ENCODE measurements at regions not wholly inside any gene's neighbourhood (a gene's known extent, or its start where the extent isn't known, plus 50 kb on each side); places are given as distances from the start of the nearest gene placed in this dataset.

DNA sequence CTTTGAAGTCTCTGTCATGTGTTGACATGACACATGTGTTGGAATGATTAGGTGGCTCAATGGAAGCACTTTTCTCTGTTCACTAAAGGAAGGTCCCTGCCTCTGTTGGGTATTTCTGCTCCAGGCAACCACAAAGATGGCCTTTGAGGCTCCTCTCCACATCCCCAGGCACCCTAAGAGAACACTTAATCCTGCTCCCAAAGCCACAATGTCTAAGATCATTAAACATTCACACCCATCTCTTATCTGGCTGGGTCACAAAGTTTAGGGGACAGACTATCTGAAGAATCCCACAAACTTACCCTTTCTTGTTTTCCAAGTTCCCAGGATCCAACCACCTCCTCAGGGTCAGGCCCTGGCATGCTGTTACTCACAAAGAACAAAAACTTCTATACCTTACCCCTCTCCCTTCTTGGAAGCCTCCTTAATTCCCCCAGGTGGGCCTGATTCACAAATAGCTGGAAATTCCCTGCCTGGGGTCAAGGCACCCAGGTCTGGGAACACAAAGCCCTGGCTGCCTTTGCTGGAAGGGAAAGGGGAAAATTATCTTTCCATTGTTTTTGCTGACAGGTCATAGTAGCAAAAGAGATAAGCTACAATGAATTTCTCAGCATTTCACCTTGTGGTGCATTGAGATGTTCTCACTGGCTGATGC lies 333.7 kb downstream of the PCNX1 start:
- no peaks in the 10 kb centered on the region for H3F3A ChIP-seq (ENCODE audit: insufficient read depth, low read length, poor library complexity, severe bottlenecking)
- H2AFZ ChIP-seq (ENCODE audit: low read depth, low read length): no peak overlapping the region
- H3K9ac ChIP-seq (ENCODE audit: low read length): no peak overlapping the region
- no peak overlapping the region for H3K4me2 ChIP-seq (ENCODE audit: low read length)
- H4K20me1 ChIP-seq (ENCODE audit: insufficient read depth): no peaks in the 10 kb centered on the region
- H3K36me3 ChIP-seq (ENCODE audit: insufficient read depth, low read length): no peaks in the 10 kb centered on the region
- no peak overlapping the region for H3K4me3 ChIP-seq (ENCODE audit: low read length)
- no peaks in the 10 kb centered on the region for H3K27me3 ChIP-seq (ENCODE audit: insufficient read depth, low read depth, low read length)
- H3K79me2 ChIP-seq (replicated peaks; ENCODE audit: insufficient read depth, low read length): no peaks in the 10 kb centered on the region
- no peak overlapping the region for H3K27ac ChIP-seq (ENCODE audit: low read length)
- H3K9me3 ChIP-seq (ENCODE audit: low read length): no peaks in the 10 kb centered on the region
- TF ChIP-seq, protein P1, sequence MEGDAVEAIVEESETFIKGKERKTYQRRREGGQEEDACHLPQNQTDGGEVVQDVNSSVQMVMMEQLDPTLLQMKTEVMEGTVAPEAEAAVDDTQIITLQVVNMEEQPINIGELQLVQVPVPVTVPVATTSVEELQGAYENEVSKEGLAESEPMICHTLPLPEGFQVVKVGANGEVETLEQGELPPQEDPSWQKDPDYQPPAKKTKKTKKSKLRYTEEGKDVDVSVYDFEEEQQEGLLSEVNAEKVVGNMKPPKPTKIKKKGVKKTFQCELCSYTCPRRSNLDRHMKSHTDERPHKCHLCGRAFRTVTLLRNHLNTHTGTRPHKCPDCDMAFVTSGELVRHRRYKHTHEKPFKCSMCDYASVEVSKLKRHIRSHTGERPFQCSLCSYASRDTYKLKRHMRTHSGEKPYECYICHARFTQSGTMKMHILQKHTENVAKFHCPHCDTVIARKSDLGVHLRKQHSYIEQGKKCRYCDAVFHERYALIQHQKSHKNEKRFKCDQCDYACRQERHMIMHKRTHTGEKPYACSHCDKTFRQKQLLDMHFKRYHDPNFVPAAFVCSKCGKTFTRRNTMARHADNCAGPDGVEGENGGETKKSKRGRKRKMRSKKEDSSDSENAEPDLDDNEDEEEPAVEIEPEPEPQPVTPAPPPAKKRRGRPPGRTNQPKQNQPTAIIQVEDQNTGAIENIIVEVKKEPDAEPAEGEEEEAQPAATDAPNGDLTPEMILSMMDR (IDR thresholded peaks at IDR 0.05; ENCODE audit: poor library complexity, severe bottlenecking): no peak
- TF ChIP-seq RAD21 (conservative IDR thresholded peaks at IDR 0.05): no peak
- TF ChIP-seq EP300 (conservative IDR thresholded peaks at IDR 0.05; ENCODE audit: poor library complexity, severe bottlenecking): no peak
- no peak for TF ChIP-seq SMC3 (conservative IDR thresholded peaks at IDR 0.05; ENCODE audit: poor library complexity)
- TF ChIP-seq EZH2 (IDR thresholded peaks at IDR 0.05; ENCODE audit: borderline replicate concordance, insufficient read depth, low read length, poor library complexity, severe bottlenecking): no peak
- TF ChIP-seq POLR2AphosphoS5 (IDR thresholded peaks at IDR 0.05): no peak
- TF ChIP-seq MXI1 (conservative IDR thresholded peaks at IDR 0.05; ENCODE audit: poor library complexity, severe bottlenecking): no peak
- TF ChIP-seq, protein P2, sequence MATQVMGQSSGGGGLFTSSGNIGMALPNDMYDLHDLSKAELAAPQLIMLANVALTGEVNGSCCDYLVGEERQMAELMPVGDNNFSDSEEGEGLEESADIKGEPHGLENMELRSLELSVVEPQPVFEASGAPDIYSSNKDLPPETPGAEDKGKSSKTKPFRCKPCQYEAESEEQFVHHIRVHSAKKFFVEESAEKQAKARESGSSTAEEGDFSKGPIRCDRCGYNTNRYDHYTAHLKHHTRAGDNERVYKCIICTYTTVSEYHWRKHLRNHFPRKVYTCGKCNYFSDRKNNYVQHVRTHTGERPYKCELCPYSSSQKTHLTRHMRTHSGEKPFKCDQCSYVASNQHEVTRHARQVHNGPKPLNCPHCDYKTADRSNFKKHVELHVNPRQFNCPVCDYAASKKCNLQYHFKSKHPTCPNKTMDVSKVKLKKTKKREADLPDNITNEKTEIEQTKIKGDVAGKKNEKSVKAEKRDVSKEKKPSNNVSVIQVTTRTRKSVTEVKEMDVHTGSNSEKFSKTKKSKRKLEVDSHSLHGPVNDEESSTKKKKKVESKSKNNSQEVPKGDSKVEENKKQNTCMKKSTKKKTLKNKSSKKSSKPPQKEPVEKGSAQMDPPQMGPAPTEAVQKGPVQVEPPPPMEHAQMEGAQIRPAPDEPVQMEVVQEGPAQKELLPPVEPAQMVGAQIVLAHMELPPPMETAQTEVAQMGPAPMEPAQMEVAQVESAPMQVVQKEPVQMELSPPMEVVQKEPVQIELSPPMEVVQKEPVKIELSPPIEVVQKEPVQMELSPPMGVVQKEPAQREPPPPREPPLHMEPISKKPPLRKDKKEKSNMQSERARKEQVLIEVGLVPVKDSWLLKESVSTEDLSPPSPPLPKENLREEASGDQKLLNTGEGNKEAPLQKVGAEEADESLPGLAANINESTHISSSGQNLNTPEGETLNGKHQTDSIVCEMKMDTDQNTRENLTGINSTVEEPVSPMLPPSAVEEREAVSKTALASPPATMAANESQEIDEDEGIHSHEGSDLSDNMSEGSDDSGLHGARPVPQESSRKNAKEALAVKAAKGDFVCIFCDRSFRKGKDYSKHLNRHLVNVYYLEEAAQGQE (IDR thresholded peaks at IDR 0.05; ENCODE audit: borderline replicate concordance): no peak
- no peak for TF ChIP-seq TAF1 (IDR thresholded peaks at IDR 0.05; ENCODE audit: low read depth)
- no peaks in the 10 kb centered on the region for H3K9me2 ChIP-seq (ENCODE audit: insufficient read depth, low read length)

DNA sequence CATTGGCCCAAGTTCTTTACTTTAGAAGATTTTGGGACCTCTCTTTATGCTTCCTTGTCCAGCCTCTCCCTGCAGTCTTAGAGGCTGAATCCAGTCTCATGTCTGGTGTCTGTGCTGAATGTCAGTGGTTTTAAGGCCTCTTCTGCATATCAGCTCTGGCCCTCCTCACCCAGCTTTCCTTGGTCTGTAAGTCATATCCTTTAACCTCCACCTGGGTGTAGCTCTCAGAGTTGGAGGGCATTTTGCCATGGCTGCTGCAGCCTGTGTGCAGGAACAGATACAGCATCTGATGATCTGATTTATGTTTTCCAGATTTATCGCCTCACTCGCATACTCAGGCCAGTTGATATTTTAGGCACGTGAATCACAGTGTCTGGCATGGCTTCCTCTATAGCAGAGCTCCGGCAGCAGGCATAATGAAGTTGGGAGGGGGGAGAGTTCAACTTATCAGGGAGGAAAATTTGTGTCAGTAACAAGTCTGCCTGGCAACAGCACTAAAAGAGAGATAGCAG lies 335.0 kb downstream of the PCNX1 start:
- H3K4me3 ChIP-seq (ENCODE audit: low read length): no peak overlapping the region
- TF ChIP-seq RAD21 (conservative IDR thresholded peaks at IDR 0.05) (no peak), EP300 (conservative IDR thresholded peaks at IDR 0.05; ENCODE audit: poor library complexity, severe bottlenecking) (no peak), MXI1 (conservative IDR thresholded peaks at IDR 0.05; ENCODE audit: poor library complexity, severe bottlenecking) (no peak), SMC3 (conservative IDR thresholded peaks at IDR 0.05; ENCODE audit: poor library complexity) (no peak), EZH2 (IDR thresholded peaks at IDR 0.05; ENCODE audit: borderline replicate concordance, insufficient read depth, low read length, poor library complexity, severe bottlenecking) (no peak), TAF1 (IDR thresholded peaks at IDR 0.05; ENCODE audit: low read depth) (no peak), POLR2AphosphoS5 (IDR thresholded peaks at IDR 0.05) (no peak)
- TF ChIP-seq, protein P1 (IDR thresholded peaks at IDR 0.05; ENCODE audit: poor library complexity, severe bottlenecking): no peak
- TF ChIP-seq, protein P2 (IDR thresholded peaks at IDR 0.05; ENCODE audit: borderline replicate concordance): no peak
- no peaks in the 10 kb centered on the region for H3K27me3 ChIP-seq (ENCODE audit: insufficient read depth, low read depth, low read length)
- no peak overlapping the region for H2AFZ ChIP-seq (ENCODE audit: low read depth, low read length)
- H3K79me2 ChIP-seq (replicated peaks; ENCODE audit: insufficient read depth, low read length): no peaks in the 10 kb centered on the region
- no peaks in the 10 kb centered on the region for H3F3A ChIP-seq (ENCODE audit: insufficient read depth, low read length, poor library complexity, severe bottlenecking)
- no peaks in the 10 kb centered on the region for H3K36me3 ChIP-seq (ENCODE audit: insufficient read depth, low read length)
- no peaks in the 10 kb centered on the region for H3K9me2 ChIP-seq (ENCODE audit: insufficient read depth, low read length)
- H4K20me1 ChIP-seq (ENCODE audit: insufficient read depth): no peaks in the 10 kb centered on the region
- H3K9me3 ChIP-seq (ENCODE audit: low read length): no peaks in the 10 kb centered on the region
- H3K9ac ChIP-seq (ENCODE audit: low read length): no peak overlapping the region
- H3K4me2 ChIP-seq (ENCODE audit: low read length): no peak overlapping the region
- H3K27ac ChIP-seq (ENCODE audit: low read length): no peak overlapping the region
